ENCODE measurements at regions not wholly inside any gene's neighbourhood (a gene's known extent, or its start where the extent isn't known, plus 50 kb on each side); places are given as distances from the start of the nearest gene placed in this dataset.

DNA sequence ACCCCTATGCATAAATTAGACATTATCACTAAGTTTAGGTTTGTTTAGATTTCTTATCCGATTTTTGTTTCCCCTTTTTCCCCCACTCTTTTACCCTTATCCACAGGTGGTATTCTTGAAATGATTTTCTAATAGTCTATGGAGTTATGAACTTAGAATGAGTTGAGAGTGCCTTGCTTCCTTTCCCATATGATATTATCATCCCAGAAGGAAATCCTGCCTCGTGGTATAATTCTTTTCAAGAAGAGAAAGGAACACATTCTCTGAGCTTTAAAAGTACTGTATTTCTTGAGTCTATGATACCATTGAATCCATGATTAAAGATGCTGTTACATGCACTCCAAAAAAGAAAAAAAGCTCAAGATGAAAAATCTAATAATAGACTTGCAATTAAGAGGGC is 76.9 kb upstream of the ADAMTSL1 start:
- TF ChIP-seq CTCF (IDR thresholded peaks at IDR 0.05) (no peak), POLR2A (IDR thresholded peaks at IDR 0.05) (no peak)
- H3K4me3 ChIP-seq (ENCODE audit: low read depth, poor library complexity, severe bottlenecking): no peak overlapping the region
- DNase-seq (ENCODE audit: low spot score in 2 of 2): no peak
- intact Hi-C loops (cut with DNase I; ENCODE audit: low total_unique reads): no loop called here
- 53 to 70% methylated on average over 2 of the region's 2 CpGs for WGBS, 2 donors

GRCh38 chr9:18398038-18398437 is 75.9 kb upstream of the ADAMTSL1 start:
- no peak for DNase-seq (ENCODE audit: low spot score in 2 of 2)
- no peak overlapping the region for H3K4me3 ChIP-seq (ENCODE audit: low read depth, poor library complexity, severe bottlenecking)
- intact Hi-C loops (cut with DNase I; ENCODE audit: low total_unique reads): no loop called here
- WGBS, 2 donors: 92 to 100% methylated on average over 1 of the region's 1 CpG
- TF ChIP-seq POLR2A (IDR thresholded peaks at IDR 0.05) (no peak), CTCF (IDR thresholded peaks at IDR 0.05) (no peak)

- 81 to 99% methylated on average over 3 of the region's 3 CpGs for WGBS, 2 donors
Observed at GRCh38 chr9:18404434-18405029, 69.4 kb upstream of the ADAMTSL1 start.

DNA sequence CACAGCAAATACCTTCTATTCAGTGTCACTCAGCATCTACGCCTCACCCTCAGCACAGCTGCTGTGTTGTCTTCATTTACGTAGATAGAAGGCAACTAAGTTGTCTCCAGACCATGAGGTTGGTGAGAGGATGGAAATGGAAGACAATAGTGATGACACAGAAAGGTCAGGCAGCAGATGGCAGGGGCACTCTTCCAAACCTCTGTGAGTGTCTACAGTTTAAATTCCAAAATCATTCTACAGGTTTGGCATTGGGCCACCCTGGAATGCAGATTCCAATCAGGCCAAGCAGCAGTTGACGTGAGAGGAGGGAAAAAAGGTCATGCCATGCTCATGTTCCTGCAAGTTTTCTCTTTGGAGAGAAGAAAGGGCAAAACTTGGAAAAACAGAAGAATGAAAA is 68.7 kb upstream of the ADAMTSL1 start:
- TF ChIP-seq CTCF (IDR thresholded peaks at IDR 0.05) (no peak), POLR2A (IDR thresholded peaks at IDR 0.05) (no peak)
- WGBS, 2 donors: 71 to 74% methylated on average over 3 of the region's 3 CpGs
- H3K4me3 ChIP-seq (ENCODE audit: low read depth, poor library complexity, severe bottlenecking): no peak overlapping the region
- intact Hi-C loops (cut with DNase I; ENCODE audit: low total_unique reads): no loop called here
- DNase-seq (ENCODE audit: low spot score in 2 of 2): no peak

More at GRCh38 chr9:18404434-18405029, 69.4 kb upstream of the ADAMTSL1 start:
- intact Hi-C loops (cut with DNase I; ENCODE audit: low total_unique reads): no loop called here
- H3K4me3 ChIP-seq (ENCODE audit: low read depth, poor library complexity, severe bottlenecking): no peak overlapping the region
- no peak for TF ChIP-seq CTCF (IDR thresholded peaks at IDR 0.05)
- no peak for TF ChIP-seq POLR2A (IDR thresholded peaks at IDR 0.05)
- no peak for DNase-seq (ENCODE audit: low spot score in 2 of 2)

DNA sequence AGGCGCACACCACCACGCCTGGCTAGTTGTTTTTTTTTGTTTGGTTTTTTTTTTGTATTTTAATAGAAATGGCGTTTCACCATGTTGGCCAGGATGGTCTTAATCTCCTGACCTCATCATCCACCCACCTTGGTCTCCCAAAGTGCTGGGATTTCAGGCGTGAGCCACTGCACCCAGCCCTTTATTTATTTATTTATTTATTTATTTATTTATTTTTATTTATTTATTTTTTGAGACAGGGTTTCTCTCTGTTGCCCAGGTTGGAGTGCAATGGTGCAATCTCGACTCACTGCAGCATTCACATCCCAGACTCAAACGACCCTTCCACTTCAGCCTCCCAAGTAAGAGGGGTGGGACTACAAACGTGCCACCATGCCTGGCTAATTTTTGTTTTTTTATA is 63.0 kb upstream of the ADAMTSL1 start:
- intact Hi-C loops (cut with DNase I; ENCODE audit: low total_unique reads): no loop called here
- no peak for TF ChIP-seq POLR2A (IDR thresholded peaks at IDR 0.05)
- WGBS, 2 donors: 90 to 98% methylated on average over 7 of the region's 7 CpGs
- DNase-seq (ENCODE audit: low spot score in 2 of 2): no peak
- no peak overlapping the region for H3K4me3 ChIP-seq (ENCODE audit: low read depth, poor library complexity, severe bottlenecking)

GRCh38 chr9:18421391-18421790 is 52.6 kb upstream of the ADAMTSL1 start:
- H3K4me3 ChIP-seq (ENCODE audit: low read depth, poor library complexity, severe bottlenecking): no peak overlapping the region
- DNase-seq (ENCODE audit: low spot score in 2 of 2): no peak
- 82 to 85% methylated on average over 2 of the region's 2 CpGs for WGBS, 2 donors
- no peak for TF ChIP-seq POLR2A (IDR thresholded peaks at IDR 0.05)
- TF ChIP-seq CTCF (IDR thresholded peaks at IDR 0.05): no peak
- intact Hi-C loops (cut with DNase I; ENCODE audit: low total_unique reads): no loop called here
